ENCODE measurements at regions not wholly inside any gene's neighbourhood (a gene's known extent, or its start where the extent isn't known, plus 50 kb on each side); places are given as distances from the start of the nearest gene placed in this dataset.

DNA sequence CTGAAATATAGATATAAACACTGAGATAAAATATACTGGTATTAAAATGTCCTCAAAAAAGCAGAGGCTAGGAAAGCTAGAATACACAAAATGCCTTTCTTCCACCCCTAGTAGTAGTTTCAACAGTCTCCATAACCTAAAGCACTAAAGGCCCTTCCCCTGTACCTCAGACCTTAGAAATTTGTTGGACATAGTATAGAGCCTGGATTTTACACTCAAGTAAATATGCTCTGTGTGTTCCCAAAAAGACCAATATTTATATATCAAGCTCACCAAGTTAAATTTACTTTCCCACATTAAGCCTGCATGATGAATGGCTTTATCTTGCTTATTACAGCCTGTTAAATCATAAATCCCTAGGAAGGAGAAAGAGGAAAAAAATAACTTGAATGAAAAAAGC, 378.7 kb upstream of the AZI2 start:
- FAIRE-seq, result no peak
- no peaks in the 10 kb centered on the region for H3K4me1 ChIP-seq (ENCODE audit: control insufficient read depth, insufficient read depth, low read length)
- no peaks in the 10 kb centered on the region for H3K27me3 ChIP-seq (replicated peaks in 1 of 2; ENCODE audit: control insufficient read depth in 2 of 2, insufficient read depth in 2 of 2, low read length in 1 of 2)
- no peaks in the 10 kb centered on the region for H3K9me3 ChIP-seq (replicated peaks; ENCODE audit: control insufficient read depth, insufficient read depth, low read length)
- intact Hi-C loops (cut with micrococcal nuclease; ENCODE audit: unreplicated experiment) (loop anchor here (2.0 to 5.0 kb wide), 2 partner anchors 60 to 251 kb away; no protein-coding TSS in a partner anchor), in situ Hi-C loops (cut with MboI) (no loop called here)
- H3K9ac ChIP-seq (ENCODE audit: control insufficient read depth, insufficient read depth, low read length), result no peak overlapping the region
- CTCF ChIA-PET, result interaction anchor here (0.8 to 2.9 kb wide), 10 partner anchors 13 to 1465 kb away, joined by 3 to 40 read pairs (median 3); no protein-coding TSS in a partner anchor
- no TSS peak for BruUV-seq (replicated peaks)
- no peak overlapping the region for H3K27ac ChIP-seq (ENCODE audit: control insufficient read depth, insufficient read depth)
- no peak overlapping the region for H3K4me3 ChIP-seq
- H2AFZ ChIP-seq (ENCODE audit: control insufficient read depth, low read depth, low read length), result no peak overlapping the region
- ATAC-seq, result no peak
- POLR2A ChIA-PET, result no interaction called here
- SMC1A ChIA-PET (ENCODE audit: uncharacterized antibody, unreplicated experiment), result interaction anchor here (0.8 to 1.9 kb wide), 2 partner anchors 59 to 250 kb away, joined by 3 to 18 read pairs; no protein-coding TSS in a partner anchor
- H3K4me2 ChIP-seq (ENCODE audit: control insufficient read depth, insufficient read depth), result no peak overlapping the region
- no peaks in the 10 kb centered on the region for H3K79me2 ChIP-seq (ENCODE audit: control insufficient read depth, insufficient read depth, low read length)
- TF ChIP-seq FOXK2 (IDR thresholded peaks at IDR 0.05) (no peak), GABPA (IDR thresholded peaks at IDR 0.05; ENCODE audit: low read depth) (no peak), FOXM1 (IDR thresholded peaks at IDR 0.05; ENCODE audit: low read depth, low read length) (no peak), PAX8 (IDR thresholded peaks at IDR 0.05) (no peak), HDAC2 (IDR thresholded peaks at IDR 0.05) (no peak), SPI1 (IDR thresholded peaks at IDR 0.05; ENCODE audit: borderline replicate concordance, insufficient read depth, low read depth, low read length) (no peak), PAX5 (IDR thresholded peaks at IDR 0.05; ENCODE audit: borderline replicate concordance, low read depth, low read length) (no peak), SIN3A (IDR thresholded peaks at IDR 0.05; ENCODE audit: low read depth, low read length) (no peak), ZNF384 (IDR thresholded peaks at IDR 0.05; ENCODE audit: borderline replicate concordance, low read depth, low read length) (no peak), EED (IDR thresholded peaks at IDR 0.05; ENCODE audit: low read depth) (no peak), RAD21 (IDR thresholded peaks at IDR 0.05; ENCODE audit: insufficient read depth, low read depth, low read length) (no peak), BCL11A (IDR thresholded peaks at IDR 0.05; ENCODE audit: low read depth, low read length) (no peak), TAF1 (IDR thresholded peaks at IDR 0.05; ENCODE audit: borderline replicate concordance, low read depth, low read length) (no peak), RBBP5 (conservative IDR thresholded peaks at IDR 0.05) (no peak), HDGF (IDR thresholded peaks at IDR 0.05) (no peak), MYC (IDR thresholded peaks at IDR 0.05; ENCODE audit: insufficient read depth, insufficient read length, insufficient replicate concordance, low read length, severe bottlenecking) (no peak)
- DNase-seq (ENCODE audit: low read depth, low spot score), result no peak
- RAD21 ChIA-PET (ENCODE audit: unreplicated experiment), result interaction anchor here (2.3 kb wide), 1 partner anchor 59 kb away, joined by 20 read pairs; no protein-coding TSS in a partner anchor
- H3K36me3 ChIP-seq (ENCODE audit: control insufficient read depth in 2 of 2, insufficient read depth in 2 of 2, low read length in 1 of 2), result no peaks in the 10 kb centered on the region
- H4K20me1 ChIP-seq (ENCODE audit: control insufficient read depth, insufficient read depth), result no peaks in the 10 kb centered on the region

Data from GM12878 (cell line).